Trophoblast cell (in vitro differentiated cells and primary cell): ENCODE measurements at regions not wholly inside any gene's neighbourhood (a gene's known extent, or its start where the extent isn't known, plus 50 kb on each side); places are given as distances from the start of the nearest gene placed in this dataset.

Source experiments
- DNase-seq, 2 donors: peaks; one replicate each; pipeline ENCODE4 v3.0.0-alpha.2; 2016
- H2AFZ ChIP-seq: 2 replicates; pipeline ENCODE4 v1.6.1; 2013; ENCODE audit warnings: low read length, moderate library complexity, mild to moderate bottlenecking; ENCODE audit not compliant: insufficient read depth, poor library complexity
- H2AK5ac ChIP-seq: 2 replicates; pipeline ENCODE4 v1.6.1; 2013; ENCODE audit warnings: mild to moderate bottlenecking, low read length
- H2BK120ac ChIP-seq: 2 replicates; pipeline ENCODE4 v1.6.1; 2013; ENCODE audit warnings: low read length, mild to moderate bottlenecking, moderate library complexity; ENCODE audit not compliant: insufficient read depth, poor library complexity
- H2BK12ac ChIP-seq: 2 replicates; pipeline ENCODE4 v1.6.1; 2013; ENCODE audit warnings: mild to moderate bottlenecking, low read length, moderate library complexity
- H2BK5ac ChIP-seq: 2 replicates; pipeline ENCODE4 v1.6.1; 2013; ENCODE audit warnings: low read length, low read depth, moderate library complexity, mild to moderate bottlenecking; ENCODE audit not compliant: poor library complexity
- H3K14ac ChIP-seq: 2 replicates; pipeline ENCODE4 v1.6.1; 2013; ENCODE audit warnings: mild to moderate bottlenecking, low read length
- H3K18ac ChIP-seq: 2 replicates; pipeline ENCODE4 v1.6.1; 2013; ENCODE audit warnings: mild to moderate bottlenecking, low read length
- H3K23ac ChIP-seq: 2 replicates; pipeline ENCODE4 v1.6.1; 2013; ENCODE audit warnings: low read length
- H3K27ac ChIP-seq: 2 replicates; pipeline ENCODE4 v1.5.1; 2013; ENCODE audit warnings: low read depth, mild to moderate bottlenecking, inconsistent platforms, low read length, moderate library complexity
- H3K27me3 ChIP-seq: 2 replicates; pipeline ENCODE4 v1.6.1; 2013; ENCODE audit warnings: inconsistent platforms, mild to moderate bottlenecking, low read length, moderate library complexity; ENCODE audit not compliant: insufficient read depth
- H3K36me3 ChIP-seq, 2 experiments: 1 replicate in 1 of 2; 2 replicates in 1 of 2; pipeline ENCODE4 v1.6.1; 2013; ENCODE audit warnings: low read length in 2 of 2, mild to moderate bottlenecking in 2 of 2, moderate library complexity in 1 of 2; ENCODE audit not compliant: insufficient read depth in 2 of 2, control insufficient read depth in 1 of 2
- H3K4ac ChIP-seq: 2 replicates; pipeline ENCODE4 v1.6.1; 2013; ENCODE audit warnings: low read depth, mild to moderate bottlenecking, low read length, moderate library complexity
- H3K4me1 ChIP-seq, 2 experiments: 1 replicate in 1 of 2; 2 replicates in 1 of 2; pipeline ENCODE4 v1.6.1; 2013; ENCODE audit warnings: low read length in 2 of 2, mild to moderate bottlenecking in 2 of 2, moderate library complexity in 1 of 2; ENCODE audit not compliant: insufficient read depth in 2 of 2, control insufficient read depth in 1 of 2
- H3K4me2 ChIP-seq: 2 replicates; pipeline ENCODE4 v1.6.1; 2013; ENCODE audit warnings: inconsistent platforms, mild to moderate bottlenecking, low read length, moderate library complexity
- H3K4me3 ChIP-seq: 2 replicates; pipeline ENCODE4 v1.5.1; 2013; ENCODE audit warnings: mild to moderate bottlenecking, low read depth, low read length, inconsistent platforms
- H3K79me1 ChIP-seq: one replicate; pipeline ENCODE4 v1.6.1; 2013; ENCODE audit warnings: low read length
- H3K79me2 ChIP-seq: 2 replicates; pipeline ENCODE4 v1.6.1; 2013; ENCODE audit warnings: low read length, mild to moderate bottlenecking; ENCODE audit not compliant: control insufficient read depth, insufficient read depth, poor library complexity
- H3K9ac ChIP-seq: 2 replicates; pipeline ENCODE4 v1.6.1; 2013; ENCODE audit warnings: mild to moderate bottlenecking, low read length
- H3K9me3 ChIP-seq: 2 replicates; pipeline ENCODE4 v1.6.1; 2013; ENCODE audit warnings: low read depth, mild to moderate bottlenecking, control low read depth, inconsistent platforms, low read length; ENCODE audit not compliant: insufficient read depth
- H4K12ac ChIP-seq: 2 replicates; pipeline ENCODE4 v1.6.1; 2013; ENCODE audit warnings: low read depth, mild to moderate bottlenecking, low read length, moderate library complexity
- H4K8ac ChIP-seq: 2 replicates; pipeline ENCODE4 v1.6.1; 2013; ENCODE audit warnings: low read depth, mild to moderate bottlenecking, low read length, moderate library complexity
- H4K91ac ChIP-seq: one replicate; pipeline ENCODE4 v1.6.1; 2013; ENCODE audit warnings: low read depth, mild to moderate bottlenecking, low read length, moderate library complexity
- WGBS: extraction: QIAGEN DNeasy Blood & Tissue Kit; methylation state at CpG from one replicate; pipeline ENCODE4 v1.1.7; 2013; ENCODE audit warnings: missing lambda C conversion rate; ENCODE audit not compliant: insufficient read length, insufficient coverage; ENCODE audit errors: extremely low coverage; 5-methylcytosine and 5-hydroxymethylcytosine counted together

DNA sequence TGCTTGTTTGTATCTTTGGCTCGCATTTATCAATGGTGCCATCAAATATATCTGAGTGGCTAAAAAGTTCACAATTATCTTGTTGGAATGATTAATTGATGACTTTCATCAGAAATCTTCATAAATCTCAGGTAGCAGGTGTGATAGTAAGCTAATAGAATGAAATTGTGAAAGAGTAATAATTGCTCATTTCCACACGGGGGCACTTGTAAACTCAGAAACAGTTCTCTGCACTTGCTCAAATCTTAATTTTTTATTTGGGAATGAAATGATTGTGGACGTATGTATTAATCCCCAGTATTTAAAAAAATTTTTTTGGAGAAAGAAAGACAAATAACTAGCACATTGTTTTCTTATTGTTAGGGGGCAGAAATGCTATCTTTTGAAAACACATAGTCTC lies 132.8 kb downstream of the DTHD1 start:
- no peak overlapping the region for H3K23ac ChIP-seq
- WGBS, result no CpG with 5 or more reads among the region's 3 CpGs
- no peaks in the 10 kb centered on the region for H3K9me3 ChIP-seq
- no peaks in the 10 kb centered on the region for H3K79me2 ChIP-seq
- no peak overlapping the region for H3K4ac ChIP-seq
- H3K18ac ChIP-seq, result no peak overlapping the region
- no peak overlapping the region for H2AFZ ChIP-seq
- no peak overlapping the region for H2AK5ac ChIP-seq
- no peak overlapping the region for H4K8ac ChIP-seq
- no peak overlapping the region for H3K9ac ChIP-seq
- no peaks in the 10 kb centered on the region for H3K4me1 ChIP-seq
- no peak overlapping the region for H2BK5ac ChIP-seq
- H3K4me2 ChIP-seq, result no peak overlapping the region
- no peak overlapping the region for H3K4me3 ChIP-seq
- H3K14ac ChIP-seq, result no peak overlapping the region
- no peaks in the 10 kb centered on the region for H3K27me3 ChIP-seq
- H2BK12ac ChIP-seq, result no peak overlapping the region
- H3K36me3 ChIP-seq, result no peaks in the 10 kb centered on the region
- H2BK120ac ChIP-seq, result no peak overlapping the region
- no peak overlapping the region for H3K27ac ChIP-seq
- DNase-seq, result peak in 1 of 2 donors; percentile 3
- no peaks in the 10 kb centered on the region for H3K79me1 ChIP-seq
- no peak overlapping the region for H4K12ac ChIP-seq
- no peak overlapping the region for H4K91ac ChIP-seq

DNA sequence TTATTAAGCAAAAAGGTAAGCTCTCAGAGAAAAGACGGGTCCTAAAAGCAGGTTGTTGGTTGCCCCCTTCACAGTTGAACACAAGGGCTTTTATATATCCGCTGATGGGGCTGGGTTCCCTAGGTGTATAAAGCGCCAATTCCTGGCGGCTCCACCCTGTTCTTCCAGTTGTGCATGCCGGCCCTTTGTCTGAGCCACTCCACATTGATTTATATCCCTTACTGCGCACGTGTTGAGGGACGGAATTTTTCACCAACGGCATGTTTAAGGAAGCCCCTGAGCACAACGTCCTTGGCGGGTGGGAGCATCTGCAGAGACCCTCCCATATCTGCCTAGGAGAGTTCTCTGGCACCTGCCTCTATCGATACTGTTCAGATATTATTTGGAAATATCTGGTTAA lies 135.7 kb downstream of the DTHD1 start:
- Histone ChIP-seq H2BK120ac (no peak overlapping the region), H4K8ac (no peak overlapping the region), H3K79me1 (no peaks in the 10 kb centered on the region)

DNA sequence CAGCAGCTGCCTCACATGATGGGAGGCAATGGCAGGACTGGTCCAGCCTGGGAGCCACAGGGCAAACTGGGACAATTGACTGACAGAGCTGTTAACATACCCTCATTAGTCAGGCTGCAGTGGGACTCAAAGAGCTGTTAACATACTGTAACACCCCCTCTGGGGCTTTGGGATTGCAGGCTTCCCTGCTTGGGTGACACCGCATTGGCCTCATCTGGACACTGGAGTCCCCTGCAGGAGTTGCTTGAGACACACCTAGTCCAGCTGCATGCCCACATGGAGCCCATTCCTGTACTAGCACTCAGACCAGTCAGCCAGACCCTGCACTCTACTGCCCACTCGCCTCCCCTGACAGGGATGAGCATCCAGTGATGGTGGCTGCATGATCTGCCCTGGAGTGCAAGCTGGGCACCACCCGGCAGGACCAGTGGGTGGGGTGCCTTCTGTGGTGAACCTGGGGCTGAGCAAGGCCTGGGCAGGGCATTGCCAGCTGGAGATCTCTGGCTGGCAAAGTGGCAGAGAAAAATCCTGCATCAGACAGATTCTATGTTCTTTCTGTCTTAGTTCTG lies 138.8 kb downstream of the DTHD1 start:
- H2AFZ ChIP-seq, result no peak overlapping the region
- no peak overlapping the region for H3K4ac ChIP-seq
- no CpG with 5 or more reads among the region's 3 CpGs for WGBS
- no peaks in the 10 kb centered on the region for H3K27me3 ChIP-seq
- no peaks in the 10 kb centered on the region for H3K79me2 ChIP-seq
- H4K12ac ChIP-seq, result no peak overlapping the region
- H3K9me3 ChIP-seq, result peaks cover 2% of the 10 kb centered on the region
- H3K27ac ChIP-seq, result no peak overlapping the region
- H3K23ac ChIP-seq, result peak overlapping the region; percentile 82
- no peak for DNase-seq
- no peaks in the 10 kb centered on the region for H3K79me1 ChIP-seq
- no peak overlapping the region for H3K14ac ChIP-seq
- H2BK12ac ChIP-seq, result no peak overlapping the region
- H2AK5ac ChIP-seq, result no peak overlapping the region
- no peak overlapping the region for H2BK120ac ChIP-seq
- no peak overlapping the region for H3K4me3 ChIP-seq
- H3K4me2 ChIP-seq, result no peak overlapping the region
- no peak overlapping the region for H4K8ac ChIP-seq
- H3K4me1 ChIP-seq, result no peaks in the 10 kb centered on the region
- no peak overlapping the region for H3K18ac ChIP-seq
- H3K9ac ChIP-seq, result no peak overlapping the region
- H3K36me3 ChIP-seq, result no peaks in the 10 kb centered on the region
- no peak overlapping the region for H4K91ac ChIP-seq
- H2BK5ac ChIP-seq, result no peak overlapping the region

More for the DNA sequence above, 135.7 kb downstream of the DTHD1 start:
- H4K12ac ChIP-seq, result no peak overlapping the region
- H2BK5ac ChIP-seq, result no peak overlapping the region
- no peak for DNase-seq
- no CpG with 5 or more reads among the region's 12 CpGs for WGBS
- no peak overlapping the region for H3K4me2 ChIP-seq
- H3K9ac ChIP-seq, result no peak overlapping the region
- no peaks in the 10 kb centered on the region for H3K27me3 ChIP-seq
- no peak overlapping the region for H2AK5ac ChIP-seq
- H3K18ac ChIP-seq, result no peak overlapping the region
- no peak overlapping the region for H3K4ac ChIP-seq
- H3K27ac ChIP-seq, result no peak overlapping the region
- H3K36me3 ChIP-seq, result no peaks in the 10 kb centered on the region
- no peaks in the 10 kb centered on the region for H3K4me1 ChIP-seq
- no peak overlapping the region for H2BK12ac ChIP-seq
- H3K79me2 ChIP-seq, result no peaks in the 10 kb centered on the region
- H3K4me3 ChIP-seq, result no peak overlapping the region
- H4K91ac ChIP-seq, result no peak overlapping the region
- no peak overlapping the region for H3K14ac ChIP-seq
- no peak overlapping the region for H2AFZ ChIP-seq
- peaks cover 2% of the 10 kb centered on the region for H3K9me3 ChIP-seq
- no peak overlapping the region for H3K23ac ChIP-seq

DNA sequence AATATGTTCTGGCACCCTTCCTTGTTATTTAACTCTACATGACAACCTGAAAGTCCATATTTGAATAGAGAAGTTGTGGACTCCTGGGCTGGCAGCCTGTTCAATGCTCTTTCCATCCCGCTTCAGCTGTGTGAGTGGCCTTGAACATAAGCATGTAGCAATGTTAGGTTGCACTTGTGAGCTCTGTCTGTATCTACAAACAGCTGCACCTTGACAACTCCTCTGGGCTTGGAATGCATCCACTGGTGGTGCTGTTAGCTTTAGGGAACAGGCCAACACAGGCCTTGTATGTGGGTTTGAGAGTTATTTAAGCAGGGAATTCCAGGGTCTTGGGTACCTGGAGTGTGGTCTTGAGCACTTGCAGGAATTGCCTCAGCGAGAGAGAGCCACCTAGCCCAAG lies 141.2 kb downstream of the DTHD1 start:
- no peak overlapping the region for H3K4me3 ChIP-seq
- no peak overlapping the region for H4K12ac ChIP-seq
- H4K91ac ChIP-seq, result no peak overlapping the region
- H3K36me3 ChIP-seq, result no peaks in the 10 kb centered on the region
- no peak overlapping the region for H2BK120ac ChIP-seq
- no peaks in the 10 kb centered on the region for H3K4me1 ChIP-seq
- WGBS, result no CpG with 5 or more reads among the region's 2 CpGs
- no peak overlapping the region for H2BK12ac ChIP-seq
- H3K79me1 ChIP-seq, result no peaks in the 10 kb centered on the region
- no peak overlapping the region for H3K27ac ChIP-seq
- no peaks in the 10 kb centered on the region for H3K79me2 ChIP-seq
- no peak overlapping the region for H2AK5ac ChIP-seq
- no peak overlapping the region for H3K9ac ChIP-seq
- DNase-seq, result no peak
- H3K14ac ChIP-seq, result no peak overlapping the region
- H2AFZ ChIP-seq, result no peak overlapping the region
- no peak overlapping the region for H3K4me2 ChIP-seq
- H3K9me3 ChIP-seq, result peaks cover 2% of the 10 kb centered on the region
- no peaks in the 10 kb centered on the region for H3K27me3 ChIP-seq
- H4K8ac ChIP-seq, result no peak overlapping the region
- no peak overlapping the region for H2BK5ac ChIP-seq
- no peak overlapping the region for H3K23ac ChIP-seq
- H3K4ac ChIP-seq, result no peak overlapping the region
- H3K18ac ChIP-seq, result no peak overlapping the region
